Gastroesophageal sphincter (tissue), 4 donors: ENCODE measurements at regions not wholly inside any gene's neighbourhood (a gene's known extent, or its start where the extent isn't known, plus 50 kb on each side); places are given as distances from the start of the nearest gene placed in this dataset.

Experiments
- ATAC-seq: fragments of 150-250 bp; one replicate; pipeline ENCODE4 v1.9.1; 2016; ENCODE audit warnings: mild to moderate bottlenecking, moderate library complexity
- H3K27ac ChIP-seq, 4 donors: fragments of 200-600 bp; sonication (generic) in 3 of 4; 1 replicate in 3 of 4; 2 replicates in 1 of 4; pipeline ENCODE4 v1.5.1; 2016 to 2019
- H3K27me3 ChIP-seq: fragments of 200-600 bp; sonication (generic); one replicate; pipeline ENCODE4 v1.5.1; 2019
- H3K36me3 ChIP-seq, 2 donors: fragments of 200-600 bp; sonication (generic); one replicate each; pipeline ENCODE4 v1.5.1; 2019; ENCODE audit warnings: control low read depth in 1 of 2
- H3K4me1 ChIP-seq, 3 donors: fragments of 200-600 bp; sonication (generic); 1 replicate in 2 of 3; 2 replicates in 1 of 3; pipeline ENCODE4 v1.5.1; 2016 to 2019; ENCODE audit warnings: control low read depth in 2 of 3
- H3K4me3 ChIP-seq, 2 donors: fragments of 200-600 bp; sonication (generic); one replicate each; pipeline ENCODE4 v1.5.1; 2019; ENCODE audit warnings: mild to moderate bottlenecking in 1 of 2, moderate library complexity in 1 of 2
- H3K9me3 ChIP-seq, 3 donors: fragments of 200-600 bp; sonication (generic); one replicate each; pipeline ENCODE4 v1.5.1; 2017 to 2019; ENCODE audit warnings: control low read depth in 2 of 3
- CTCF ChIP-seq, 4 experiments: fragments of 200-600 bp in 2 of 4; fragments of 450-650 bp in 2 of 4; sonication (generic) in 1 of 4; IDR thresholded peaks; one replicate each; pipeline ENCODE4 v1.5.1; 2017 to 2019; ENCODE audit warnings: antibody characterized with exemption in 4 of 4, mild to moderate bottlenecking in 2 of 4, moderate library complexity in 2 of 4
- EP300 ChIP-seq: sonication (generic); formaldehyde crosslinking; IDR thresholded peaks from one replicate; pipeline ENCODE4 v1.6.1; 2017; ENCODE audit warnings: antibody characterized with exemption, mild to moderate bottlenecking
- POLR2A ChIP-seq, 2 donors: fragments of 450-650 bp; IDR thresholded peaks; one replicate each; pipeline ENCODE4 v1.6.1; 2017; ENCODE audit warnings: antibody characterized with exemption in 2 of 2, mild to moderate bottlenecking in 2 of 2, moderate library complexity in 1 of 2
- POLR2AphosphoS5 ChIP-seq: sonication (generic); formaldehyde crosslinking; IDR thresholded peaks from one replicate; pipeline ENCODE4 v1.6.1; 2017; ENCODE audit warnings: antibody characterized with exemption
- WGBS, 2 donors: methylation state at CpG; one replicate each; pipeline ENCODE4 v1.1.5; 2018; ENCODE audit warnings: low coverage in 1 of 2; 5-methylcytosine and 5-hydroxymethylcytosine counted together

GRCh38 chr14:83746336-83746735, 1783.6 kb upstream of the FLRT2 start:
- Histone ChIP-seq H3K9me3 (no peaks in the 10 kb centered on the region), H3K4me3 (no peak overlapping the region), H3K36me3 (no peaks in the 10 kb centered on the region), H3K27ac (no peak overlapping the region), H3K4me1 (no peaks in the 10 kb centered on the region), H3K27me3 (no peaks in the 10 kb centered on the region)
- 76 to 90% methylated on average over 3 of the region's 3 CpGs for WGBS, 2 donors
- TF ChIP-seq POLR2AphosphoS5 (no peak), EP300 (no peak), POLR2A (IDR thresholded peaks at IDR 0.05) (no peak), CTCF (IDR thresholded peaks at IDR 0.05) (no peak)
- no peak for ATAC-seq

GRCh38 chr14:83757916-83758315, 1772.0 kb upstream of the FLRT2 start:
- no peaks in the 10 kb centered on the region for H3K36me3 ChIP-seq
- no peak overlapping the region for H3K4me3 ChIP-seq
- H3K9me3 ChIP-seq, result no peaks in the 10 kb centered on the region
- no peaks in the 10 kb centered on the region for H3K27me3 ChIP-seq
- H3K27ac ChIP-seq, result no peak overlapping the region
- 33 to 50% methylated on average over 3 of the region's 3 CpGs for WGBS, 2 donors
- TF ChIP-seq EP300, result no peak
- no peak for TF ChIP-seq POLR2AphosphoS5
- no peak for TF ChIP-seq POLR2A (IDR thresholded peaks at IDR 0.05)
- no peak for TF ChIP-seq CTCF (IDR thresholded peaks at IDR 0.05)
- H3K4me1 ChIP-seq, result peaks cover 0 to 9% (median 0%) of the 10 kb centered on the region in 3 donors
- ATAC-seq, result no peak

GRCh38 chr14:83764656-83765599, 1765.0 kb upstream of the FLRT2 start:
- Histone ChIP-seq H3K4me1 (no peaks in the 10 kb centered on the region), H3K27ac (no peak overlapping the region), H3K36me3 (no peaks in the 10 kb centered on the region), H3K4me3 (no peak overlapping the region), H3K9me3 (no peaks in the 10 kb centered on the region), H3K27me3 (no peaks in the 10 kb centered on the region)
- TF ChIP-seq POLR2A (IDR thresholded peaks at IDR 0.05) (no peak), EP300 (no peak), POLR2AphosphoS5 (peak; percentile 19)
- no peak for ATAC-seq
- 25 to 32% methylated on average over 6 to 7 of the region's 8 CpGs for WGBS, 2 donors

- no peaks in the 10 kb centered on the region for H3K9me3 ChIP-seq
- no peaks in the 10 kb centered on the region for H3K27me3 ChIP-seq
- no peak overlapping the region for H3K4me3 ChIP-seq
- H3K36me3 ChIP-seq, result no peaks in the 10 kb centered on the region
- no peak overlapping the region for H3K27ac ChIP-seq
- TF ChIP-seq POLR2A (IDR thresholded peaks at IDR 0.05) (no peak), POLR2AphosphoS5 (no peak), EP300 (no peak), CTCF (IDR thresholded peaks at IDR 0.05) (no peak)
- no peaks in the 10 kb centered on the region for H3K4me1 ChIP-seq
- WGBS, 2 donors, result 100% methylated on average over 1 of the region's 1 CpG; no CpG with 5 or more reads in 1 of the 2 donors
- no peak for ATAC-seq
These were observed 1752.4 kb upstream of the FLRT2 start for GRCh38 chr14:83777516-83777915.

- Histone ChIP-seq H3K27me3 (no peaks in the 10 kb centered on the region), H3K4me1 (no peaks in the 10 kb centered on the region), H3K9me3 (no peaks in the 10 kb centered on the region), H3K4me3 (no peak overlapping the region), H3K27ac (no peak overlapping the region), H3K36me3 (no peaks in the 10 kb centered on the region)
- no peak for ATAC-seq
- WGBS, 2 donors, result 68 to 83% methylated on average over 2 of the region's 2 CpGs
- TF ChIP-seq CTCF (IDR thresholded peaks at IDR 0.05), result no peak
- TF ChIP-seq EP300, result no peak
- TF ChIP-seq POLR2A (IDR thresholded peaks at IDR 0.05), result no peak
These were observed 1750.7 kb upstream of the FLRT2 start for GRCh38 chr14:83779266-83779665.
